Upper lobe of right lung (tissue), 1 donor: ENCODE measurements at regions not wholly inside any gene's neighbourhood (a gene's known extent, or its start where the extent isn't known, plus 50 kb on each side); places are given as distances from the start of the nearest gene placed in this dataset.

Experiments
- ATAC-seq: fragments of 200-7000 bp; cut with Tn5 transposase; one replicate; pipeline ENCODE4 v1.9.1; 2020; ENCODE audit warnings: mild to moderate bottlenecking, moderate library complexity
- DNase-seq: peaks from one replicate; pipeline ENCODE4 v3.0.0-alpha.2; 2020
- H3K27ac ChIP-seq: fragments of 200-600 bp; one replicate; pipeline ENCODE4 v1.8.0; 2022
- H3K27me3 ChIP-seq: fragments of 200-600 bp; one replicate; pipeline ENCODE4 v1.8.0; 2022; ENCODE audit warnings: mild to moderate bottlenecking
- H3K36me3 ChIP-seq: fragments of 200-600 bp; one replicate; pipeline ENCODE4 v1.8.0; 2022
- H3K4me1 ChIP-seq: fragments of 200-600 bp; one replicate; pipeline ENCODE4 v1.8.0; 2022
- H3K4me3 ChIP-seq: fragments of 200-600 bp; one replicate; pipeline ENCODE4 v1.8.0; 2022; ENCODE audit warnings: mild to moderate bottlenecking
- H3K9me3 ChIP-seq: fragments of 200-600 bp; one replicate; pipeline ENCODE4 v1.8.0; 2022
- CTCF ChIP-seq: fragments of 200-600 bp; IDR thresholded peaks from one replicate; pipeline ENCODE4 v1.8.0; 2022; ENCODE audit warnings: antibody characterized with exemption
- intact Hi-C: fragments of 100-400 bp; cut with DNase I; formaldehyde crosslinking; loops from one replicate; pipeline ENCODE4 v1.11.0; 2022
- donor health status: DM: no; HTN: yes; CAD: no; lungs with severe emphysema.

GRCh38 chr4:104385713-104386112 lies 109.0 kb downstream of the CXXC4 start:
- no peaks in the 10 kb centered on the region for H3K27me3 ChIP-seq
- intact Hi-C loops, result no loop called here
- no peak for TF ChIP-seq CTCF
- no peaks in the 10 kb centered on the region for H3K9me3 ChIP-seq
- no peak for DNase-seq
- no peaks in the 10 kb centered on the region for H3K4me1 ChIP-seq
- H3K36me3 ChIP-seq, result no peaks in the 10 kb centered on the region
- H3K27ac ChIP-seq, result no peak overlapping the region
- ATAC-seq, result no peak
- no peak overlapping the region for H3K4me3 ChIP-seq

- Histone ChIP-seq H3K9me3 (no peaks in the 10 kb centered on the region), H3K27ac (no peak overlapping the region), H3K36me3 (no peaks in the 10 kb centered on the region), H3K4me3 (no peak overlapping the region), H3K27me3 (no peaks in the 10 kb centered on the region), H3K4me1 (no peaks in the 10 kb centered on the region)
- ATAC-seq (no peak), DNase-seq (no peak)
- intact Hi-C loops, result no loop called here
- TF ChIP-seq CTCF, result no peak
Measured at GRCh38 chr4:104382961-104383360, 111.7 kb downstream of the CXXC4 start.

GRCh38 chr4:104381729-104382128 lies 113.0 kb downstream of the CXXC4 start:
- no peak for TF ChIP-seq CTCF
- DNase-seq, result no peak
- no peaks in the 10 kb centered on the region for H3K36me3 ChIP-seq
- H3K27ac ChIP-seq, result no peak overlapping the region
- intact Hi-C loops, result no loop called here
- no peak overlapping the region for H3K4me3 ChIP-seq
- H3K4me1 ChIP-seq, result no peaks in the 10 kb centered on the region
- no peaks in the 10 kb centered on the region for H3K9me3 ChIP-seq
- no peaks in the 10 kb centered on the region for H3K27me3 ChIP-seq
- no peak for ATAC-seq

GRCh38 chr4:104365618-104366017 lies 129.1 kb downstream of the CXXC4 start:
- no peak for DNase-seq
- intact Hi-C loops, result no loop called here
- Histone ChIP-seq H3K9me3 (no peaks in the 10 kb centered on the region), H3K27ac (no peak overlapping the region), H3K4me1 (no peaks in the 10 kb centered on the region), H3K27me3 (no peaks in the 10 kb centered on the region), H3K36me3 (no peaks in the 10 kb centered on the region), H3K4me3 (no peak overlapping the region)
- no peak for ATAC-seq
- TF ChIP-seq CTCF, result no peak

GRCh38 chr4:104353481-104353880 lies 141.2 kb downstream of the CXXC4 start:
- no peak for DNase-seq
- H3K27me3 ChIP-seq, result no peaks in the 10 kb centered on the region
- no peak for ATAC-seq
- H3K4me1 ChIP-seq, result no peaks in the 10 kb centered on the region
- no peak for TF ChIP-seq CTCF
- peaks cover 5% of the 10 kb centered on the region for H3K9me3 ChIP-seq
- no peaks in the 10 kb centered on the region for H3K36me3 ChIP-seq
- H3K27ac ChIP-seq, result no peak overlapping the region
- intact Hi-C loops, result no loop called here
- no peak overlapping the region for H3K4me3 ChIP-seq

- no peaks in the 10 kb centered on the region for H3K27me3 ChIP-seq
- H3K4me3 ChIP-seq, result no peak overlapping the region
- ATAC-seq, result no peak
- H3K36me3 ChIP-seq, result no peaks in the 10 kb centered on the region
- H3K27ac ChIP-seq, result no peak overlapping the region
- intact Hi-C loops, result no loop called here
- no peak for TF ChIP-seq CTCF
- DNase-seq, result no peak
- no peaks in the 10 kb centered on the region for H3K4me1 ChIP-seq
- H3K9me3 ChIP-seq, result peaks cover 5% of the 10 kb centered on the region
Measured at GRCh38 chr4:104352211-104352610, 142.5 kb downstream of the CXXC4 start.
